ENCODE measurements at regions not wholly inside any gene's neighbourhood (a gene's known extent, or its start where the extent isn't known, plus 50 kb on each side); places are given as distances from the start of the nearest gene placed in this dataset.

GRCh38 chr11:27968461-27968860 is 139.5 kb downstream of the KIF18A start:
- no peak for FAIRE-seq
- TF ChIP-seq, protein P1, sequence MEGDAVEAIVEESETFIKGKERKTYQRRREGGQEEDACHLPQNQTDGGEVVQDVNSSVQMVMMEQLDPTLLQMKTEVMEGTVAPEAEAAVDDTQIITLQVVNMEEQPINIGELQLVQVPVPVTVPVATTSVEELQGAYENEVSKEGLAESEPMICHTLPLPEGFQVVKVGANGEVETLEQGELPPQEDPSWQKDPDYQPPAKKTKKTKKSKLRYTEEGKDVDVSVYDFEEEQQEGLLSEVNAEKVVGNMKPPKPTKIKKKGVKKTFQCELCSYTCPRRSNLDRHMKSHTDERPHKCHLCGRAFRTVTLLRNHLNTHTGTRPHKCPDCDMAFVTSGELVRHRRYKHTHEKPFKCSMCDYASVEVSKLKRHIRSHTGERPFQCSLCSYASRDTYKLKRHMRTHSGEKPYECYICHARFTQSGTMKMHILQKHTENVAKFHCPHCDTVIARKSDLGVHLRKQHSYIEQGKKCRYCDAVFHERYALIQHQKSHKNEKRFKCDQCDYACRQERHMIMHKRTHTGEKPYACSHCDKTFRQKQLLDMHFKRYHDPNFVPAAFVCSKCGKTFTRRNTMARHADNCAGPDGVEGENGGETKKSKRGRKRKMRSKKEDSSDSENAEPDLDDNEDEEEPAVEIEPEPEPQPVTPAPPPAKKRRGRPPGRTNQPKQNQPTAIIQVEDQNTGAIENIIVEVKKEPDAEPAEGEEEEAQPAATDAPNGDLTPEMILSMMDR (IDR thresholded peaks at IDR 0.05; ENCODE audit: insufficient read depth, low read length, severe bottlenecking) = no peak

DNA sequence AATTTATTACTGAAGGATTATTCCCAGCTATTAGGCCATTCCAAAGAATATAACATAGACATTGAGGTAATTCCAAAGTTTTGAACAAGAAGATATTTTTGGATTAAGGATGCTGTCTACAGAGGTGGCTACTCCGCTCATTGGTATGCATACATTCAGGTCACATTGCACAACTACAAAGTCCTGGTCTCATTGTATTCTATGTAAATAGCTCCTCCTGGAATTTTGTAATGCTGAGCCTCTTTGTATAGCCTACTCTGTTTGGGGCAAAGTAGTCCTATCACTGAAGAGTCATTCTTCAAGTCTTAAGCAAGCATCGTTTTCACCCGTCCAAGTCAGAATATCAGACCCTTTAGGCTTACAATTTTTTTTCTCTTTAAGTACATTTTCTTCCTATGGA is 142.4 kb downstream of the KIF18A start:
- DNase-seq (ENCODE audit: low read depth) (peak; percentile 1), FAIRE-seq (no peak)
- Histone ChIP-seq H3K4me3 (ENCODE audit: low read depth, low read length) (no peak overlapping the region), H3K36me3 (ENCODE audit: control insufficient read depth, insufficient read depth, low read length) (no peaks in the 10 kb centered on the region), H3K27me3 (ENCODE audit: control insufficient read depth, insufficient read depth, low read length) (no peaks in the 10 kb centered on the region)
- TF ChIP-seq, protein P1 (IDR thresholded peaks at IDR 0.05; ENCODE audit: insufficient read depth, low read length, severe bottlenecking) = no peak

More at GRCh38 chr11:27968461-27968860, 139.5 kb downstream of the KIF18A start:
- H3K4me3 ChIP-seq (ENCODE audit: low read depth, low read length) = no peak overlapping the region
- DNase-seq (ENCODE audit: low read depth) = peak; percentile 7
- H3K36me3 ChIP-seq (ENCODE audit: control insufficient read depth, insufficient read depth, low read length) = no peaks in the 10 kb centered on the region
- H3K27me3 ChIP-seq (ENCODE audit: control insufficient read depth, insufficient read depth, low read length) = no peaks in the 10 kb centered on the region

DNA sequence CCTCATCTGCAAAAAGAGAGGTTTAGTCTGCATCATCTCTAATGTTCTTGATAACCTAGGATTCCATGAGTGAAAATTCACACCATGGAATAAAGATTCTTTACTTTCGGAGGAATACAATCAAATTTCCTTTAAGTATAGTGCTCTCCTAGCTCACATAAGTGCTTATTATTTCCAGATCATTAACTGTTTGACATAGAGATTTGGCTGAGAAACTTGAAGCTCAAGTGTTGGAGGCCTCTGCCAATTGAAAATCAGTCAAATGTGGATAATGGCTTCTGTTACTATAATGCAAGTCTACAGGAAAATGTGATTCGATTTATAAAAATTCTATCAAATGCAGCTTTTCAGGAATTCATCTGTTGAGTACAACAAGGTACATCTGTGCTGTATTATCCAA is 144.6 kb downstream of the KIF18A start:
- Histone ChIP-seq H3K27me3 (ENCODE audit: control insufficient read depth, insufficient read depth, low read length) (no peaks in the 10 kb centered on the region), H3K4me3 (ENCODE audit: low read depth, low read length) (no peak overlapping the region), H3K36me3 (ENCODE audit: control insufficient read depth, insufficient read depth, low read length) (no peaks in the 10 kb centered on the region)
- TF ChIP-seq, protein P1 (IDR thresholded peaks at IDR 0.05; ENCODE audit: insufficient read depth, low read length, severe bottlenecking) = no peak
- FAIRE-seq (no peak), DNase-seq (ENCODE audit: low read depth) (no peak)

- TF ChIP-seq, protein P1 (IDR thresholded peaks at IDR 0.05; ENCODE audit: insufficient read depth, low read length, severe bottlenecking) = no peak
- Histone ChIP-seq H3K36me3 (ENCODE audit: control insufficient read depth, insufficient read depth, low read length) (no peaks in the 10 kb centered on the region), H3K27me3 (ENCODE audit: control insufficient read depth, insufficient read depth, low read length) (no peaks in the 10 kb centered on the region), H3K4me3 (ENCODE audit: low read depth, low read length) (no peak overlapping the region)
- FAIRE-seq = no peak
- DNase-seq (ENCODE audit: low read depth) = no peak
Measured at GRCh38 chr11:27949951-27950738, 157.8 kb downstream of the KIF18A start.

- no peaks in the 10 kb centered on the region for H3K27me3 ChIP-seq (ENCODE audit: control insufficient read depth, insufficient read depth, low read length)
- H3K36me3 ChIP-seq (ENCODE audit: control insufficient read depth, insufficient read depth, low read length) = no peaks in the 10 kb centered on the region
- no peak for FAIRE-seq
- TF ChIP-seq, protein P1 (IDR thresholded peaks at IDR 0.05; ENCODE audit: insufficient read depth, low read length, severe bottlenecking) = no peak
- DNase-seq (ENCODE audit: low read depth) = no peak
- H3K4me3 ChIP-seq (ENCODE audit: low read depth, low read length) = no peak overlapping the region
Measured at GRCh38 chr11:27945348-27945747, 162.6 kb downstream of the KIF18A start.

- Histone ChIP-seq H3K27me3 (ENCODE audit: control insufficient read depth, insufficient read depth, low read length) (no peaks in the 10 kb centered on the region), H3K4me3 (ENCODE audit: low read depth, low read length) (no peak overlapping the region), H3K36me3 (ENCODE audit: control insufficient read depth, insufficient read depth, low read length) (no peaks in the 10 kb centered on the region)
- TF ChIP-seq, protein P1 (IDR thresholded peaks at IDR 0.05; ENCODE audit: insufficient read depth, low read length, severe bottlenecking) = no peak
- no peak for DNase-seq (ENCODE audit: low read depth)
- FAIRE-seq = no peak
Measured at GRCh38 chr11:27938011-27938410, 169.9 kb downstream of the KIF18A start.

All from bronchial epithelial cell (primary cell).